ENCODE measurements at regions not wholly inside any gene's neighbourhood (a gene's known extent, or its start where the extent isn't known, plus 50 kb on each side); places are given as distances from the start of the nearest gene placed in this dataset.
"Not testable (repeated sequence)": the region's sequence is repeated elsewhere in the genome, so short reads cannot be mapped to it uniquely, and the experiment has no call there.

DNA sequence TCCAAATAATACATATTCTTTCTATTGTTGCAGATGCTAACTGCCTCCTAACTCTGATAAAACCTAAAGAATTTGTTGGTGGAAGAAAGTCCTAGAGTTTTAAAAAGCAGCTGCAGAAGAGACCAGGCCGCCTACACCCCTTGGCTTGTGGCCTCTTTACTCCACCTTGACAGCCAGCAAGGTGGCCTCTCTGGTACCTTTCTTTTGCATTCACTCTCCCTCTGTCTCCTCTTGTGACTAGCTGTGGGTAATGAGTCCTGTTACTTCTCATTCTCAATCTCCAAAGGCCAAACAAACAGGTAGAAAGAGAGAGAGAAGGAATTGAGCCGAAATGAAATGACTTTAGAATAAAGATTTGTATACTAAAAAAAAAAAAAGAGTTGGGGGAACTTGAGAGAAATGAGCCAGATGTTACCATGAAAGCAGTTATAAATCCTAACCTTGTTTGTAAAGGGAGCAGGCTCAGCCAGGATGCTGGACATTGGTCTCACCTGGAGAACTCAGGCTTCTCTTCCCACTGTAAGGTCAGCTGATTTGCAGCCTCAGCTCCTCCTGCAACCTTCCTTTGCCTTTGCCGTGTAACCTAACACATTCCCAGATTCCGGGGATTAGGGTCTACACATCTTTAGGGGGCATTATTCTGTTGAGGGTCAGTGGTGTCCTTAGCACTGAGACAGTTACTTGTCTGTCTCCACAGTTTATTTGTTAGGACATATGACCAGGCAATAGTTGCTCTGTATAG lies 164.1 kb upstream of the IRF2BP2 start:
- DNase-seq (ENCODE audit: low spot score): no peak

DNA sequence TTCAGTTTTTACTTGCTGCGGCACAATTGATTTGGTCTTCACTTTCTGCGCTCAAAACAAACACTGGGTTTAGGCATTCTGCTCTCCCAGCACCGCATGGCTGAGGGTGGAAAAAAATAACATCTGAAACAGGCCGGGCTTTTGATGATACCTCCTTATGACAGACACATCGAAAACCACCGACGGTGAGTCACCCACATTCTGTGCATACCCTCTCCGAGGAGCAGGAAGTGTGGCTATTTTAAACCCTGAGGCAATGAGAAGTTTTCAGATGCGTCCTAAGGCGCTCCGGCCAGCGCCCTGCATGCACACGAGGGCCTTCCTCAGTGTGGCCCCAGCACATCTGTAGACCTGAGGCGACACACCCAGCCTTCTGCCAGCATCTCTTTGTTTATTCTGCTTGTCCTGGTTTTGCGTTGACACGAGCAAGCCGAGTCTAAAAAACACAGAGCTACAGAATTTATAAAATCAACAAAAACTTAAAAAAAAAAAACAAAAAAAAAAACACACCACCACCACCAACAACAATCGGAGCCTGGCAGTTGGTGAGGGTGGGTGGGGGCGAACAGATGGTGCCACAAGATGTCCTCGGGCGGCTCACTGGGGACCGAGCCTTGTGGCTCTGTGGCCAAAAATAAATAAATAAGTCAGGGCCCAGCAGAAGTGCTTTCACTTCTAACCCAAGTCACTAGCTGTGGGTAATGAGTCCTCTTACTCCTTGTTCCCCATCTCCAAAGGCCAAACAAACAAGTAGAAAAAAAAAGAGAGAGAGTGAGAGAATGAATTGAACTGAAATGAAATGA lies 162.6 kb upstream of the IRF2BP2 start:
- peak; percentile 96 for DNase-seq (ENCODE audit: low spot score)

DNA sequence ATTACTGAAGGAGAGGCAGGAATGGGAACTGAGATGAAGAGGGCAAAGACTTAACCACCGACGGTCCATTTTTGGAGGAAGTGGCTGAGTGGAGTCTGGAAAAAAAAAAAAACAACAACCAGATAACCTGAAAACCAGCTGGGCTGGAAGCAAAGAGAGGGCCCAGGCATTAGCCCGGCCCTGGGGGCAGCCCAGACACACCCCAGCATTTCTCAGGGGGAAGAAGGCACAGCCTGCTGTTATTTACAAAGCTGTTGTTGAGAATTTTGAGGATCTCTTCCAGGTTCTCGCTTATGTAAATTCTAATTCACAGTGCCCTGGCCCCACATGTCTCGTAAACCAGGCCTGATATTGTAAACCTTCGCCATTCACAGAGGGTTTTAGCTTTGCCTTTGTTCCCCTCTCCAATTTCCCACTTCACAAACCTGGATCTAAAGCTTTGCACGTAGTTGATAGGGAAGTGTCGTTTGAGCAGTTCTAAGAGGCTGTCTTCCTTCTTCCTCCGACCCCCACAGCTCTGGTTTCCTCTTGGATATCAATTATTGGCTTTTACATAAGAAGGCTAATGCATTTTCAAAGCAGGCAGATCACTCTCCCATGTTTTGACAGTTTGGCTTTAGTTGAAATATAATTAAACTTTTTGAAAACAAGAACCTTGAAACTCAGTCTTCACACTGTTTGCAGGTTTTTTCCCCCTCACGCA lies 161.8 kb upstream of the IRF2BP2 start:
- no peak for DNase-seq (ENCODE audit: low spot score)

DNA sequence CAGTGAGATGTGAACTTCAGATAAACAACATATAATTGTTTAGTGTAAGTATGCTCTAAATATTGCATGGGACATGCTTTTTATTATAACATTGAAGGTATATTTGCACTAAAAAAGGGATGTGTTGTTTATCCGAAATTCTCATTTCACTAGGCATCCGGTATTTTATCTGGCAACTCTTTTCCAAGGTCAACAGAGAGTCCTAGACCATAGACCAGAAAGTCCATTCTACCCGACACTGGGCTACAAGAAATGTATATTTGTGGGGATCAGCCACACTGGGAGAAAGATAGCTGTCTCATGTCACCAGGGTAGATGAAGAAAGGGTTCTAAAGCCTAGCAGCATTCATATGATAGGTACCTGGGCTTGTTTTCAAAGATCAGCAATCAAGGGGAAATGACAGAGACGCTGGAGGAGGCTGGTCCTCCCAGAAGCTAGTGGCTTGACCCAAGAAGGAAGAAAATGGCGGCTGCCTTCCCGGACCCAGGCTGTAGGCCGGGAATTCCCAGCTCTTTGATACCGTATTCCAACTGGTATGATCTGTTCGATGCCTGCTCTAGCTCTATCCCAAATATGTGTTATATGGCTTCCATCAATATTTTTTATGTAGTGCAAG lies 161.1 kb upstream of the IRF2BP2 start:
- DNase-seq (ENCODE audit: low spot score): no peak

DNA sequence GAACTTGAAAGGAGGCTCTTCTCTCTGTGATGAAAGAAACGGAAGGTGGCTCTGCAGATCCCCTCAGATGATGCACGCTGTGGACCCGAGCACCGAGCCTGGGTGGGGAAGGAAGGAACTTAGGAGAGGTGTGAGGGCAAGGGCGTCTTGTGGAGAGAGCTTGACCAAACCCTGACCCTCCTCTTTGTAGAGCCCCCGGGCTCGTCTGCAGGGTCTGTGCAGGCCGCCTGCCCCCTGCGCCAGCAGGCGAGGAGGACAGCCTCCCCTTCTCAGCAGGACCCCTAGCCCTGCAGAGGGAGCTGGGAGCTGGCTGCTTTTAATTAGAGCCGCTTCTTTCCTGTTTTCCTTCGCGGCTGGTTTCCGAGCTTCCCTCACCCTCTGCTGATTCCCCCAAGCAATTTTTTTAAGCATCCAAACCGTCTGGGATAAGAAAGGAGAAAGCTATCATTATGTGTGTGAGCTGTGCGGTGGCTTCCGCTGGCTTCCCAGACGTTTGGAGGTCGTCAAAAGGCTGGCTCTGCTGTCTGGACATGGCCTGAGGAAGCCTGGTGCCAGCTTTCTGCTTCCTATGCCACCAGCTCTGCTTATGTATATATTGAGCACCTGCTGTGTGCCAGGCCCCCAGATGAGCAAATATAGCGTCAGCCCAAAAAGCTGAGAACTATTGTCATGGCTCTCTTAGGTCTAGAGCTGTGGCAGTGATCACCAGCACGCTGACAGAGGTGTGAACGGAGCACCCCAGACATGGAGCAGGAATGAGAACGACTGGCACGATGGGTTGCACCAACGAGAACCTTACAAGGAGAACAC lies 160.2 kb upstream of the IRF2BP2 start:
- no peak for DNase-seq (ENCODE audit: low spot score)

DNA sequence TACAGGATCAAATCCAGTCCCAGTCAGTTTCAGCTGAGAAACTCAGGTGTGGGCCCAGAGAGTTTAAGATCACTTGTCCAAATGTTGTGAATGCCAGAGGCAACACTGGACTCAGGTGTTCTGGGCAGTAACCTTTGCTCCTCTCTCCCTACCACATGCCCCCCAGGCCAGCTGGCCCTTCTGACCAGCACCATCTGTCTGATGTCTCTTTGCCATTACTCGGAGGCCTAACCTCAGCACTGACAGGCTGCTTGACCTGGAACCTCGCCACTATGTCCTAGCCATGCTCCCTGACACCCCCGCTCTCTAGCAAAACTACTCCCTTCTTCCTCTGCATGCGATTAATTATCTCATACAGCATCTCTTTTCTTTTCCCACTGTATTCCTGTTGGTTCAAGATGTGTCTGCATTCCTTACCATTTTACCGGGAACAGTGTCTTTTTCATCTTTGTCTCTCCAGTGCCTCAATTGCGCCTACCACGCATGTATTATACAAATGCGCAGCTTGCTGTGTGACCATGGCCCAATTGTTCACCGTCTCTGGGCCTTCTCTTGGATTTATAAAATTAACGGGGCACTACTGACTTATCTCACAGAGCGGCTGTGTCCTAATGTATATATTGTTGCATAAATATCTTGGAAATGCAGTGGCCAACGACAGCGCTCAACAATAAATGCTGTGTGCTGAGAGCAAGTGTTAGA lies 159.5 kb upstream of the IRF2BP2 start:
- no peak for DNase-seq (ENCODE audit: low spot score)

DNA sequence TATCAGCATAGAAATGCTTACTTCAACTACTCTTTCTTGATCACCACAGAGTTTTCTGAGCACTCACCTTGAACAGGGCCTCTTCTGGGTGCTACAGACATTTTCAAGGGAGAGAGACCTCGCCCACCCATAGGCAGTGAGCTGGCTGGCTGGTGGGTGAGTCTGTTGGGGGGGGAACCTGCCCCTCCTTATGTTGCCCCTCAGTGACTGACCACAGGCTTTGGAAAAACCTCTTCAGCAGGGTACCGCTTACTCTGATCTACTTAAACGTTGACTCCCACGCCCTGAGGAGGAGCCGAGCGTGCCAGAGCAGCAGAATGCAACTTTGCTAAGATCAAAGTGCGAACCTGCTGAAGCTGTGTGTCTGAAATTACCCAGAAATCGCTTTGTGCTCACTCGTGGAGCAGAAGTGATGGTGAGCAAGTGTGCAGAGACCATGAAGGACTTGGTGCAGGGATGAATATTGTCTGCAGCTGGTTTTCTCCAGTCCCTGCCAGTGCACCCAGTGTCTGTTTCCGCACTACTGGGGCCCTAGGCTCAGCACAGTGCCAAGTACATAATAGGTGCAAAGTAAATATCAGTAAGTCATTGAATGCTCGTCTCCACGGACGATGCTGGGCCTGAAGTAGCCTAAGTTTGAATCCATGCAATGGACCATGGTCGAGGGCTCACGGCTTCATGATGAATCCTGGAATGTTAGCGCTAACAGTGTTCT lies 158.7 kb upstream of the IRF2BP2 start:
- DNase-seq (ENCODE audit: low spot score): no peak

DNA sequence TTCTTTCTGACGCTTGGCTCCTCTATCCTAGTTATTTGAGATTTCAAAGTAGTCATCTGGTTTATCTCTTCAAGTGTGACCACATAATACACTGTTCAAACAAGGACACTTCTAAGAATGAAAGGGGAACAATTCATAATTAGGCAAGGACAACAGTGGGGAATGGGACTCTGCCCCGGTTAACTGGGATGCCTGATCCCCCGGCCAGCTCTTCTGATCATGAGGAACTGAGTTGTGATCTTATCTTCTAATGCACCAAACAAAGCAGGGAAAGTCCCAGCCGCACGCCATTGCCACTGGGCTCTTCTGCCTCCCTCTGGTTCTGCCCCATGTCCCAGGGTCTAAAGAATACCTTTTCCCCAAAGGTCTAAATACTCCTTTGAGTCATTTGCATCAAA lies 158.2 kb upstream of the IRF2BP2 start:
- DNase-seq (ENCODE audit: low spot score): no peak

DNA sequence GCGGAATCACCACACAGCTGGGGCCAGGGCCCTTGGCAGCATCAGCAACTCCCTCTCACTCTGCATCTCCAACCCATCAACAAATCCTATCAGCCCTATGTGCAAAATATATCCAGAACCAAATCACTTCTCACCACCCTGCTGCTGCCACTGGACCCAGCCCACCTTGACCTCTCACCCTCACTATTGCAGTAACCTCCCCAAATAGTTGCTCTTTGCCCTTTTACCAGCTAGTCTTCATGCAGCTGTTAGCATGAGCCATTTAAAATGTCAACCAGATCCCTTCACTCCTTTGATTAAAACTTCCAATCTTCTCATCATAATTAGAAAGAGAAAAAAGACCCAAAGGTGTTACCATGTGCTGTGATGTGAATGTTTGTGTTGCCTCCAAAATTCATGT lies 155.7 kb upstream of the IRF2BP2 start:
- no peak for DNase-seq (ENCODE audit: low spot score)

DNA sequence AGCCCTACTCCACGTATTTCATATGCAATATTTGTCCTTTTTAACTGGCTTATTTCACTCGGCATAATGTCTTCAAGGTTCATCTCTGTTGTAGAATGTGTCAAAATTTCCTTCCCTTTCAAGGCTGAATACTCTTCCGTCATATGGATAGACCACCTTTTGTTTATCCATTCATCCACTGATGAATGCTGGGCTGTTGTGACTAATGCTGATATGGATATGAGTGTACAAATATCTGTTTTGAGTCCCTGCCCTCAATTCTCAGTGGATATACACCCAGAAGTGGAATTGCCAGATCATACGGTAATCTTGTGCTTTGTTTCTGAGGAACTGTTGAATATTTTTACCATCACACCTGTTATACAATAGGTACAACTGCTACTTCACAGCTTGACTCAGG lies 155.2 kb upstream of the IRF2BP2 start:
- no peak for DNase-seq (ENCODE audit: low spot score)

DNA sequence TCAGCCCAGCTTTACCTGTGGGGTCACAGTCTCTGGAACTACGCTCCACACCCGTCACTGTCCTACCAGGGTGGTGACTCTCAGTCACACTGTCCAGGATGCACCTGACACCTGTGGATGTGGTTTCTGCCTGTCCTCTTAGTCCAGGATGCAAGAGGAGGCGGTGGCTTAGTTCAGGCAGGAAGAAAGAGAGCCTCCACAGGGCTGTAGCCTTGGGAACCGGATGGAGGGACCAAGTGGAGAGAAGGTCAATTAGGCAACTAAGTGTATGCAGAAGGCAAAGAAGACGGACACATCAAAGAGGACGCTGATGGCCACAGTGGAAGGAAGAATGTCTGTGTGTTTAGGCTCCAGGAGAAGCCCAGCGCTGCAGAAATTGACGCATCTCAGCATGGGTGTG lies 153.9 kb upstream of the IRF2BP2 start:
- DNase-seq (ENCODE audit: low spot score): no peak

DNA sequence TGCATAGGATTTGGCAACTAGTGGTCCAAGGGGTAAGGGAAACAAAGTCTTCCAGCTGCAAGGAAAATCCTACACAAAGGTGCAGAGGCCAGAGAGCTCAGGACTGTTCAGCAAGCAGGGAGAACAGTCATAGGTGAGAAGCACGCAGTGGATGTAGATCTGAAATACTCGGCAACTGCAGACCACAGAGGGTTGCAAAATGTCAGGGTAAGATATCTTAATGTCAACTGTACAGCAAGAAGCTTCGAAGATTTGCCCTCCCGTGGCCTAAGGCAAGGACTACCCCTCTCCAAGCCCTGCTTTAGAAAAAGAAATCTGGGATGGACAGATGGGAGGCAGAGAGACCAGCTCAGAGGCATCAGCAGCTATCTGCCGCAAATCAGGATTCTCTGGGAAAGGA lies 153.4 kb upstream of the IRF2BP2 start:
- no peak for DNase-seq (ENCODE audit: low spot score)

DNA sequence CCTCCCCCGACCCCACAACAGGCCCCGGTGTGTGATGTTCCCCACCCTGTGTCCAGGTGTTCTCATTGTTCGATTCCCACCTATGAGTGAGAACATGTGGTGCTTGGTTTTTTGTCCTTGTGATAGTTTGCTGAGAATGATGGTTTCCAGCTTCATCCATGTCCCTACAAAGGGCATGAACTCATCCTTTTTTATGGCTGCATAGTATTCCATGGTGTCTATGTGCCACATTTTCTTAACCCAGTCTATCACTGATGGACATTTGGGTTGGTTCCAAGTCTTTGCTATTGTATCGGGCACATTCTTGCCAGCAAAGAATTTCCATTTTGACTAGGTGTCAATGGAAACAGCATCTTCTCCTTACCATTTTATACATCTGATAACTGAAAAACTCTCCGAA lies 152.1 kb upstream of the IRF2BP2 start:
- DNase-seq (ENCODE audit: low spot score): not testable (repeated sequence)

DNA sequence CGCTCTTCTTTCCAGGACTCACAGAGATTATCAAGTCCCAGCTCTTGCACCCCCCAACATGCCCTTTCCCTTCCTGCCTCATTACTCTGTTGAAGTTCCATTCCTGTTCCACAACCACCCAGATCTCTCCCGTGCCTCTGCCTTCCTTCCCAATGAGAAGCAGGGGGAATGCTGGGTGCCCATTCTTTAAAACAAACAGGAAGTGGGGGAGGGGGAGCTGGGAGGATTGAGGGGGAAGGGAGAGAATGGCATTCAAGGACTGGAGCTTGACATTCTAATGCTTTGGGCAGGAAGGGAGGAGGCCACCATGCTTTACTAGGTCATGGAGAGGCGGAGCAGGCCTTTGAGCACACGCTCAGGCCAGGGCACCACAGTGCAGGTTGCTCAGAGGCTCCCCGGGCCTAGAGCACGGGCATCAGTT lies 150.3 kb upstream of the IRF2BP2 start:
- DNase-seq (ENCODE audit: low spot score): peak; percentile 13

DNA sequence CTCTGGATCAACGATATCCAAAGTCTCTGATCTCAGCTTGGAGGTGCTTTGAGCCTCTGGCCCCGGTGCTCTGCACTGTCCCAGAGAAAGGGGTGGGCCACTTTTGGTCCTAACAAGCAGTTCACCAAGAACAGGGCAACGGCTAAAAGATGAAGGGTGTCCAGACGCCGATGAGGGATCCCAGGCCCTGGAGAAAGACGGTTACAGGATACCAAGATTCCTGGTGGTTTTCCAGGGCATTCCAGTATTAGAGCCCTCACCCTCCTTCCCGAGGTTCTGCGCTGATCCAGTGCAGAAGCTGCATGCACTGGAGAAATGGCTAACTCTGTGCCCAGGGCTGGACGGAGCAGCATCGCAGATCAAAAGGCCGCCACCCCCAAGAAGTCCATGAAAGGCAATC lies 149.9 kb upstream of the IRF2BP2 start:
- no peak for DNase-seq (ENCODE audit: low spot score)

DNA sequence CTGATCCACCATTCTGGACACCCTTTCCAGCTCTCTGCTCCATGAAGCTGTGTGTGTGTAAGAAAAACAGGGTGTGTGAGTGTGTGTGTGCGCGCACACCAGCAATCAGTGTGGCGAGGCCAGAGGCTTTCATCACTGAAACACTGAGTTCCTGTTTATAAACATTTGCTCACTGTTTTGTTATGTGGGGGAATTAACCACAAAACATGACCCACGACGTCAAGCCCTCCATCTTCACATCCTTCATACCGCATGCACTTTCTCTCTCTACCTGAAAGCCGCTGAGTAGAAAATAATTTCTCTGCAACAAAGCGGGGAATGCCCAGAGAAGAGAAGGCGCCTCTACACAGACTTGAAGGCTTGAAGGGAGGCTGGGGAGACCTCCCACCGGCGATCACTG lies 148.9 kb upstream of the IRF2BP2 start:
- no peak for DNase-seq (ENCODE audit: low spot score)

DNA sequence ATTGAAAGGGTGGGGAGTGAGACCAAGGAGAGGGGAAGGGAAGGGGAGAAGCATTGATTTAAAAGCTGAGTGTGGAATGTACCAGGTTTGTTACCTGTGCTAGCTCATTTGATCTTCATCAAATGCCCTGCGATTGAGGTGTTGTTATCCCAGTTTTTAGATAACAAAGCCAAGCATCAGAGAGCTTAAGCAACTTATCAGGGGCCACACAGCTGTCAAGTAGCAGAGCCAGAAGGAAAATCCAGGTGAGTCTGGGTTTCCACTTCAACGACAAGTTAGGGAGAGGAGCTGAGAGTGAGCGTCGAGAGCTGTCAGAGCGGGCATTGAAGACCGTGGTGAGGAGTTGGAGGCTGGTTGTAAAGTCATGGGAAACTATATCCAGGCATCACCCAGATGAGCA lies 146.9 kb upstream of the IRF2BP2 start:
- DNase-seq (ENCODE audit: low spot score): no peak

DNA sequence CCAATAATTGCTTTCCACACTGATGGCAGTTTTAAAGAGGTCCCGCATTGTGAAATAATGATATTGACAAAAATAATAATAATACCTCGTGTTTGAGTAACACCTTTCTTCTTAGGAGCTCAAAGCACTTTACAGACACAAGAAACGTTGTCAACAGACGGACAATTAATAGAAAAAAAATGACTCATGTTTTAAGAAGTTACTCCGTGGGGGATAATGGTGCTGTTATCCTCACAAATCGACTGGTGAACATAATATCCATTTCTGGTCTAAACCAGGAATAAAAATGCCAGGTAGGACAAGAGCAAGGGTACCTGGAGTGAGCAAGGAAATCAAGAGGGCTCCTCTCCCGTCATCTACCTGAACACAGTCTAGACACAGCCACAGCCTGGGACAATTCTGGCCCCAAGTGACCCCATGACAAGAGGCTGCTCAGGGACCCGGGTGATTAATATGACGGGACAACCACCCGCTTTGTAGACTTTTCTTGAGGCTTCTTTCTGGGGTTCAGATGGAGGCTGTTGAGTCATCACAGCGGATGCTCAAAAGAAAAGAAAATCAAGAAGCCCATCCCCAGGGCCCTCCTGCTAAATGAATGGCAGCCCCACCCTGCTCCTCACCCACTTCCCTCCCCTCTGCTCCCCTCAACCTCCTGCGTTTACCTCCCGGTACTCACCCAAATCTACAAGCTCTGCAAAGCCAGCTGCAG lies 146.2 kb upstream of the IRF2BP2 start:
- no peak for DNase-seq (ENCODE audit: low spot score)

DNA sequence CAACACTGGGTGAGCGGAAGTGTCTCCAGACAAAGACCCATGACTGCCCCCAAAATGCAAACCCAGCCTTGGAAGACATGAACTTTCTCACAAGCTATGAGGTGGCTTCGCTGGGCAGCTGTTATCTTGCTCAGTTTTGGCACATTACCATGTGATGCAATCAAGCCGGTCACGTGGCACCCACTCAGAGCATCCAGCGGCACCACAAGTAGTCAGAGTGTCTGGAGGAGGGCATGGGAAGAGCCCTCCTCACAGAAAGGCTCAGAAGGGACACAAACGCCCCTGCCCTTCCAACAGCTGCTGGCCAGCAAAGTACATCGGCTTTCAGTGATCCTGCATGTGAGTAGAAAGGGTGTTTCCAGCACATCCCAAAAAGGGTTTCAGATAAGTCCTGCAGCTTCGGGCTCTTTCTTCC lies 145.5 kb upstream of the IRF2BP2 start:
- DNase-seq (ENCODE audit: low spot score): peak; percentile 75

DNA sequence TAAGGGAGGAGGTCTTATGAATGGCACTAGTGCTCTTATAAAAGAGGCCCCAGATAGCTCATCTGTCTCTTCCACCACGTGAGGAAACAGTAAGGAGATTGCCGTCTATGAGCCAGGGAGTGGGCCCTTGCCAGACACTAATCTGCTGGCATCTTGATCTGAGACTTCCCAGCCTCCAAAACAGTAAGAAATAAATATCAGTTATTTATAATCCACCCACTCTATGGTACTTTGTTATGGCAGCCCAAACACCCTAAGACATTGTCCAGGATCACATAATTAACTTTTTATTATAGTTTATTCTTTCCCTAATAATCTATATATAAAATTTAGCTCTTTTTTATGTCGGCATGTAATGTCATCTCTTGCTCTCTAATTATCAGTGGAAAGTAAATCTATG lies 144.0 kb upstream of the IRF2BP2 start:
- DNase-seq (ENCODE audit: low spot score): no peak
